ENCODE measurements at regions not wholly inside any gene's neighbourhood (a gene's known extent, or its start where the extent isn't known, plus 50 kb on each side); places are given as distances from the start of the nearest gene placed in this dataset.
"Not testable (repeated sequence)": the region's sequence is repeated elsewhere in the genome, so short reads cannot be mapped to it uniquely, and the experiment has no call there.

DNA sequence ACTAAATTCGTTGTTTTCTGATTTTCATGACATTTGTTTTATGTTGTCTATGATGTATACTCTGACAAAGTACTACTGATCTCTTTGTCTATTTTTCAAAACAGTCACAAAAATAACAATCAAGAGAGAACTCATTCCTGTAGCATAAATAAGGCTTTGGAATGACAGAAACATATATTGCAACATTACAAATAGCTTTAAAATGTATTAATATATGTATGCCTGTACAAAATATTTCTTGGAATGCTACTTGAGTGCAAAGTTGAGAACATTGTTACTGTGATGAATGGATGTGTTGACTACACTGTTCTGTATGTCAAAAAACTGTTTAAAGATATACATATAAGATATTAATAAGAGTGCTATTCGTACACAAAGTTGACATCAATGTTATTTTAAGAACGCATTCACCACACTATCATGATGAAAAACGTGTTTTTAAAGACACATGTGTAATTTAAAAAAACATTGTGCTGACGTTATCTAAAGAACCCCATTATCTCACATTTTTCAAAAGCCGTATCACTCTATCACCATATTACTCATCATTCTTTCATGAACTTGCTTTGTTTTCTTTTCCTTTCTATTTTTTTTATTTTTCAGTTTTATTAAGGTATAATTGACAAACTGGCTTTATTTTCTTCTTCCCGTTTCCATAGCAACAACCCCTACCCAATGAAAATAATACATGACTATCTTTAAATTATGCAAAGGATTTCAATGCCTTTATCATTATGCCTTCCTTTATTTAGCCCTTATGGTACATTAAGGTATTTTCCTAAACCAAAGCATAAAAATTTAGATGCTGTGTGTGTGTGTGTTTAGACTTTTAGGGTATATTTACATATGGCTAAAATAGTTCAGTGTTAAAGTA is 918.8 kb downstream of the SLITRK1 start:
- intact Hi-C loops (cut with micrococcal nuclease): no loop called here
- Histone ChIP-seq H3K4me1 (ENCODE audit: insufficient read depth, low read length) (no peaks in the 10 kb centered on the region), H3K9me3 (ENCODE audit: control insufficient read depth in 1 of 2, low read length in 2 of 2) (no peaks in the 10 kb centered on the region), H3K27me3 (ENCODE audit: insufficient read depth, low read length) (no peaks in the 10 kb centered on the region), H3K36me3 (ENCODE audit: insufficient read depth, low read length) (no peaks in the 10 kb centered on the region), H3K4me3 (ENCODE audit: low read length in 2 of 2) (no peak overlapping the region), H3K27ac (ENCODE audit: low read depth, low read length) (no peak overlapping the region)
- Mint-ChIP-seq H3K4me3 (no peak overlapping the region), H3K27me3 (no peaks in the 10 kb centered on the region), H3K36me3 (no peaks in the 10 kb centered on the region), H3K9me3 (peaks cover 0 to 7% (median under 1%) of the 10 kb centered on the region in 8 donors), H3K27ac (no peak overlapping the region), H3K4me1 (no peaks in the 10 kb centered on the region)
- ChIA-PET POLR2A (ENCODE audit: partially characterized antibody) (no interaction called here), CTCF (ENCODE audit: partially characterized antibody) (no interaction called here)
- no peak for DNase-seq

DNA sequence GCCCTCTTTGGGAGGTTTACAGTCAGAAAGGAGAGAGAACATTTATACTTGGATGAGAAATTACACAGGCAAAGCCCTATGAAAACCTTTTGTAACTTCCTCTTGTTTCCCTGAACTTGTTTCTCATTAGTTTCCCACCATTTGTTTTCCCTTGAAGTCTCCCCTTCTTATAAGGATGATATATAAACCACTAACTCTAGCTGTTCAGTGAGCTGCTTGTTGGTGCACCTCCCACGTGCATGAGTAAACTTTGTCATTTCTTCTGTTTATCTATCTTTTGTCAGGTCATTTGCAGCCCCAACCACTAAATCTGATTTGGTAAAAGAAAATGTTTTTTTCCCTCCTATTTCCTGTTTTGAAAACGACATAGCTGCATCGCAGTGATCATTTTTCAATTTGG is 919.9 kb downstream of the SLITRK1 start:
- no peaks in the 10 kb centered on the region for H3K27me3 ChIP-seq (ENCODE audit: insufficient read depth, low read length)
- H3K4me3 Mint-ChIP-seq: no peak overlapping the region
- ChIA-PET CTCF (ENCODE audit: partially characterized antibody) (no interaction called here), POLR2A (ENCODE audit: partially characterized antibody) (no interaction called here)
- H3K36me3 ChIP-seq (ENCODE audit: insufficient read depth, low read length): no peaks in the 10 kb centered on the region
- intact Hi-C loops (cut with micrococcal nuclease): no loop called here
- no peak overlapping the region for H3K4me3 ChIP-seq (ENCODE audit: low read length in 2 of 2)
- no peaks in the 10 kb centered on the region for H3K27me3 Mint-ChIP-seq
- no peak overlapping the region for H3K27ac Mint-ChIP-seq
- DNase-seq: no peak
- no peaks in the 10 kb centered on the region for H3K4me1 ChIP-seq (ENCODE audit: insufficient read depth, low read length)
- no peaks in the 10 kb centered on the region for H3K4me1 Mint-ChIP-seq
- no peaks in the 10 kb centered on the region for H3K9me3 ChIP-seq (ENCODE audit: control insufficient read depth in 1 of 2, low read length in 2 of 2)
- H3K36me3 Mint-ChIP-seq: no peaks in the 10 kb centered on the region
- no peak overlapping the region for H3K27ac ChIP-seq (ENCODE audit: low read depth, low read length)
- peaks cover 0 to 13% (median 0%) of the 10 kb centered on the region in 8 donors for H3K9me3 Mint-ChIP-seq

DNA sequence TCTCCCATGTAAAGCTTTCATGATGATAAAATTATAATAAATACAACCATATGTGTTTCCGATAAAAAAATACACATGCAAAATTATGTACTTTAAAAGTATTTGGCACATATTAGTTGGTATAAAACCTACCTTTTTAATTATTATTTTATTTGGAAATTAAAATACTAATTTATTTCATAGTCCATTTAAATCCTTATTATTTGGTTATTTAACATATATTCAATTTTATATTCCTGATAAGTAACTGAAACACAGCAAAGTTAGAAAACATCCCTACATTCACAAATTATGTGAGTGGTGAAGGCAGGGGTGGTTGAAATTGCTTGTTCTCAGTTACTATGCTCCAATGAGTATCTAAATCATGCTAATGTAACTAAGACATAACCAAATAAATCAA is 920.5 kb downstream of the SLITRK1 start:
- H3K27ac ChIP-seq (ENCODE audit: low read depth, low read length): no peak overlapping the region
- no peaks in the 10 kb centered on the region for H3K4me1 ChIP-seq (ENCODE audit: insufficient read depth, low read length)
- Mint-ChIP-seq H3K4me3 (no peak overlapping the region), H3K36me3 (no peaks in the 10 kb centered on the region), H3K27ac (no peak overlapping the region), H3K4me1 (no peaks in the 10 kb centered on the region), H3K9me3 (peaks cover 0 to 10% (median 0%) of the 10 kb centered on the region in 8 donors), H3K27me3 (no peaks in the 10 kb centered on the region)
- no peak for DNase-seq
- ChIA-PET POLR2A (ENCODE audit: partially characterized antibody) (no interaction called here), CTCF (ENCODE audit: partially characterized antibody) (no interaction called here)
- H3K36me3 ChIP-seq (ENCODE audit: insufficient read depth, low read length): no peaks in the 10 kb centered on the region
- intact Hi-C loops (cut with micrococcal nuclease): no loop called here
- no peak overlapping the region for H3K4me3 ChIP-seq (ENCODE audit: low read length in 2 of 2)
- no peaks in the 10 kb centered on the region for H3K9me3 ChIP-seq (ENCODE audit: control insufficient read depth in 1 of 2, low read length in 2 of 2)
- no peaks in the 10 kb centered on the region for H3K27me3 ChIP-seq (ENCODE audit: insufficient read depth, low read length)

DNA sequence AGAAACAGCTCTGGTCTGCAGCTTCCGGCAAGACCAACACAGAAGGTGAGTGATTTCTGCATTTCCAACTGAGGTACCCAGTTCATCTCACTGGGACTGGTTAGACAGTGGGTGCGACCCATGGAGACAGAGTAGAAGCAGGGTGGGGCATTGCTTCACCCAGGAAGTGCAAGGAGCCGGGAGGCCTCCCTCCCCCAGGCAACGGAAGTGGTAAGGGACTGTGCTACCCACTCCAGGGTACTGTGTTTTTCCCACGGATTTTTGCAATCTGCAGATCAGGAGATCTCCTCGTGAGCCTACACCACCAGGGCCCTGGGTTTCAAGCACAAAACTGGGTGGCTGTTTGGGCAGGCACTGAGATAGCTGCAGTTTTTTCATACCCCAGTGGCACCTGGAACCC is 929.9 kb downstream of the SLITRK1 start:
- H3K9me3 ChIP-seq (ENCODE audit: control insufficient read depth in 1 of 2, low read length in 2 of 2); H3K4me1 ChIP-seq (ENCODE audit: insufficient read depth, low read length); POLR2A ChIA-PET (ENCODE audit: partially characterized antibody); H3K27me3 Mint-ChIP-seq; H3K4me3 Mint-ChIP-seq; H3K36me3 ChIP-seq (ENCODE audit: insufficient read depth, low read length); H3K27me3 ChIP-seq (ENCODE audit: insufficient read depth, low read length); CTCF ChIA-PET (ENCODE audit: partially characterized antibody); H3K4me3 ChIP-seq (ENCODE audit: low read length in 2 of 2); H3K36me3 Mint-ChIP-seq; H3K27ac Mint-ChIP-seq; DNase-seq; H3K27ac ChIP-seq (ENCODE audit: low read depth, low read length); H3K4me1 Mint-ChIP-seq; intact Hi-C loops (cut with micrococcal nuclease): not testable (repeated sequence)
- peaks cover 0 to 12% (median 3%) of the 10 kb centered on the region in 8 donors for H3K9me3 Mint-ChIP-seq

DNA sequence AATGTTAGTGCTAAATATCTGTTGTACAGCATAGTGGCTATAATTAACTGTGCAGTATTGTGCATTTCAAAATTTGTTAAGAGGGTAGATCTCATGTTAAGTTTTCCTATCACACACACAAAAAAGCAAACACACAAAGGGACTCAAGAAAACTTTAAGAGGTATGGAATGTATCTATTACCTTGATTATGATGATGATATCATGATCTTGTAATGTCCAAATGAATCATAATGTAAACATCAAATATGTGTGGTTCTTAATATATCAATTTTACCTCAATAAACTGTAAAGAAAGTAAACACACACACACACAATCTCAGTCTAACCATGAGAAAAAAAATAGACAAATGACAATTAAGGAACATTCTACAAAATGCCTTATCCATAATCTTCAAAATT is 934.6 kb downstream of the SLITRK1 start:
- POLR2A ChIA-PET (ENCODE audit: partially characterized antibody): no interaction called here
- DNase-seq: no peak
- CTCF ChIA-PET (ENCODE audit: partially characterized antibody): no interaction called here
- Histone ChIP-seq H3K4me3 (ENCODE audit: low read length in 2 of 2) (no peak overlapping the region), H3K27ac (ENCODE audit: low read depth, low read length) (no peak overlapping the region), H3K4me1 (ENCODE audit: insufficient read depth, low read length) (no peaks in the 10 kb centered on the region), H3K9me3 (ENCODE audit: control insufficient read depth in 1 of 2, low read length in 2 of 2) (no peaks in the 10 kb centered on the region), H3K27me3 (ENCODE audit: insufficient read depth, low read length) (no peaks in the 10 kb centered on the region), H3K36me3 (ENCODE audit: insufficient read depth, low read length) (no peaks in the 10 kb centered on the region)
- no peak overlapping the region for H3K4me3 Mint-ChIP-seq
- no peaks in the 10 kb centered on the region for H3K36me3 Mint-ChIP-seq
- no peak overlapping the region for H3K27ac Mint-ChIP-seq
- no peaks in the 10 kb centered on the region for H3K27me3 Mint-ChIP-seq
- intact Hi-C loops (cut with micrococcal nuclease): no loop called here
- no peaks in the 10 kb centered on the region for H3K4me1 Mint-ChIP-seq
- H3K9me3 Mint-ChIP-seq: peaks cover 0 to 10% (median 3%) of the 10 kb centered on the region in 8 donors

DNA sequence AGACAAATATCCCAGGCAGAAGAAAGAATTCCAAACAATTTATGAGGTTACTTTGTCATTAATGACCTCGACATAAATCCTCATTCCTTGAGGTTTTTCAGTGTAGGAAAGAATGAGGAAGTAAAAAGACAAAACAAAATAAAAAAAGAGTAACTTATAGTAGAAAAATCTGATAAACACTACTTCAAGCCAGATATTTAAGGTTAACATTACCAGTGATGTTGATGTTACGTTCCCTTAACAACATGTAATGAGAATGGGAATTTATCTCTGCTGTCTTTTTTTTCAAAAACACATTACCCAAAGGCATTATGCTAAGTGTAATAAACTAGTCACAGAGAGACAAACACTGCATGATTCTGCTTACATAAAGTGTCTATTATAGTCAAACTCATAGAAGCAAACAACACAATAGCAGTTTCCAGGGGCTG is 935.1 kb downstream of the SLITRK1 start:
- Mint-ChIP-seq H3K36me3 (no peaks in the 10 kb centered on the region), H3K4me1 (no peaks in the 10 kb centered on the region), H3K9me3 (peaks cover 0 to 10% (median 3%) of the 10 kb centered on the region in 8 donors), H3K27ac (no peak overlapping the region), H3K4me3 (no peak overlapping the region), H3K27me3 (no peaks in the 10 kb centered on the region)
- Histone ChIP-seq H3K4me1 (ENCODE audit: insufficient read depth, low read length) (no peaks in the 10 kb centered on the region), H3K27me3 (ENCODE audit: insufficient read depth, low read length) (no peaks in the 10 kb centered on the region), H3K36me3 (ENCODE audit: insufficient read depth, low read length) (no peaks in the 10 kb centered on the region), H3K4me3 (ENCODE audit: low read length in 2 of 2) (no peak overlapping the region), H3K9me3 (ENCODE audit: control insufficient read depth in 1 of 2, low read length in 2 of 2) (no peaks in the 10 kb centered on the region), H3K27ac (ENCODE audit: low read depth, low read length) (no peak overlapping the region)
- intact Hi-C loops (cut with micrococcal nuclease): no loop called here
- CTCF ChIA-PET (ENCODE audit: partially characterized antibody): no interaction called here
- no peak for DNase-seq
- POLR2A ChIA-PET (ENCODE audit: partially characterized antibody): no interaction called here

DNA sequence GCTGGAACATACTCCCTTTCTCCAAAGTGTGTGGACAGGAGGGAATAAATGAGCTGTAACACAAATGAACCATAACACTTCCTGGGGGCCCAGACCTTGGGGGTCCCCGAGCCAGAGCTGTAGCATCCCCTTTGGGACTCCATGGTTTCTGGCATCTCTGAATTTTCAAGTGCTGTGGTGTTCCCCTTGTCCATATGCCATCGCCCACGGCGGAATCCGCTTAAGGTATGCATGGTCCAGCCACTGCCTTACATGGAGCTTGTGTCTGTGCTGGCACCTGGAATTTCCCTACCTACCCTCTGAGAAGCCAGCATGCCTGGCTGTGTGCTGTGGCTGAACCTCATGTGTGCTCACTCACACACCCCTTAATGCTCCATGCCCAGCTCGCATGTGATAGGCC is 943.6 kb downstream of the SLITRK1 start:
- H3K27ac Mint-ChIP-seq: no peak overlapping the region
- no peaks in the 10 kb centered on the region for H3K4me1 Mint-ChIP-seq
- no peak overlapping the region for H3K4me3 Mint-ChIP-seq
- no peaks in the 10 kb centered on the region for H3K27me3 Mint-ChIP-seq
- DNase-seq: no peak
- intact Hi-C loops (cut with micrococcal nuclease): no loop called here
- H3K9me3 Mint-ChIP-seq: peaks cover 3 to 12% (median 5%) of the 10 kb centered on the region in 8 donors
- POLR2A ChIA-PET (ENCODE audit: partially characterized antibody): no interaction called here
- no peaks in the 10 kb centered on the region for H3K9me3 ChIP-seq (ENCODE audit: control insufficient read depth in 1 of 2, low read length in 2 of 2)
- CTCF ChIA-PET (ENCODE audit: partially characterized antibody): no interaction called here
- no peaks in the 10 kb centered on the region for H3K27me3 ChIP-seq (ENCODE audit: insufficient read depth, low read length)
- no peak overlapping the region for H3K27ac ChIP-seq (ENCODE audit: low read depth, low read length)
- no peaks in the 10 kb centered on the region for H3K36me3 ChIP-seq (ENCODE audit: insufficient read depth, low read length)
- H3K4me3 ChIP-seq (ENCODE audit: low read length in 2 of 2): no peak overlapping the region
- no peaks in the 10 kb centered on the region for H3K4me1 ChIP-seq (ENCODE audit: insufficient read depth, low read length)
- no peaks in the 10 kb centered on the region for H3K36me3 Mint-ChIP-seq

All from CD4-positive, alpha-beta memory T cell (primary cell).